GM12875 (cell line): ENCODE measurements at regions not wholly inside any gene's neighbourhood (a gene's known extent, or its start where the extent isn't known, plus 50 kb on each side); places are given as distances from the start of the nearest gene placed in this dataset.

ENCODE experiments used
- H3K4me3 ChIP-seq: one replicate; pipeline ENCODE4 v1.5.1; 2011; ENCODE audit warnings: low read depth, low read length, control low read depth
- TF ChIP-seq, protein P1 (sequence below): IDR thresholded peaks from 2 replicates; pipeline ENCODE4 v1.5.1; 2011; ENCODE audit warnings: low read depth, mild to moderate bottlenecking, control low read depth, inconsistent platforms, low read length, moderate library complexity, borderline replicate concordance; ENCODE audit not compliant: insufficient read depth

DNA sequence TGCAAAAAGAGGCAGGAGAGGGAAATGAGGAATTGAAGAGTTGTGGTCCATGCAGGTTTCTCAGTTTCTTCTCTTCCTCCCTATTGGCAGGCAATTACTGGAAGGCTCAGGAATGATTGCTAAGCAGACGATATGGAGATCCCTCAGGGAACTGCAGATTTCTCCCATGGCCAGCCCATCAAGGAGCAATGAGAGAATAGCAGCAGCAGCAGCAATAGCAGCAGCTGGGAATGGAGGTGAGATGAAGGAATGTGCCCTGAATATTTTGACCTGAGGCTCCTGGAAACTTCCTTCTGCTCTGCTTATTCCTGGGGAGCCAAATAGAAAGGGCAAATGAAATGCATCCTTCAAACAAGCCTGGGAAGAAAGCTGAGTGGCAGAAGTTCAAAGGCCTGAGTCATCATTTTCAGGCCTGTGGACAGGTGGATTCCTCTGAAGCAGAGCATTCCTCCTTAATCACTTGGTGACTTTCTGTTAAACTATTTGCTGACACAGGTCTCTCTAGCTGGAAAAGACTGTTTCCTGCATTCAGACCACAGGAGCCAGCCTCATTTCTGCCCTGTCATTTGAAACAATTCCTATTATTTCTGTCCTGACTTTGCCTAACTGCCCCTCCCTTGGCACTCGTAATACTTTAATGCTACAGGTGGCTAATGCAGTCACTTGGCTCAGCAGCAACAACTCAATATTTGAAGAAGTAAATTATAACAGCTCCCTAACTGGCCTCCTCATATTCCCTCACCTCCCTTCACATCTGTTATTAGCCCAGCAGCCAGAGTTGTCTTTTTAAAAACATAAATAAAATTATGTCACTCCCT is 146.9 kb upstream of the GADL1 start:
- TF ChIP-seq, protein P1, sequence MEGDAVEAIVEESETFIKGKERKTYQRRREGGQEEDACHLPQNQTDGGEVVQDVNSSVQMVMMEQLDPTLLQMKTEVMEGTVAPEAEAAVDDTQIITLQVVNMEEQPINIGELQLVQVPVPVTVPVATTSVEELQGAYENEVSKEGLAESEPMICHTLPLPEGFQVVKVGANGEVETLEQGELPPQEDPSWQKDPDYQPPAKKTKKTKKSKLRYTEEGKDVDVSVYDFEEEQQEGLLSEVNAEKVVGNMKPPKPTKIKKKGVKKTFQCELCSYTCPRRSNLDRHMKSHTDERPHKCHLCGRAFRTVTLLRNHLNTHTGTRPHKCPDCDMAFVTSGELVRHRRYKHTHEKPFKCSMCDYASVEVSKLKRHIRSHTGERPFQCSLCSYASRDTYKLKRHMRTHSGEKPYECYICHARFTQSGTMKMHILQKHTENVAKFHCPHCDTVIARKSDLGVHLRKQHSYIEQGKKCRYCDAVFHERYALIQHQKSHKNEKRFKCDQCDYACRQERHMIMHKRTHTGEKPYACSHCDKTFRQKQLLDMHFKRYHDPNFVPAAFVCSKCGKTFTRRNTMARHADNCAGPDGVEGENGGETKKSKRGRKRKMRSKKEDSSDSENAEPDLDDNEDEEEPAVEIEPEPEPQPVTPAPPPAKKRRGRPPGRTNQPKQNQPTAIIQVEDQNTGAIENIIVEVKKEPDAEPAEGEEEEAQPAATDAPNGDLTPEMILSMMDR, result no peak

DNA sequence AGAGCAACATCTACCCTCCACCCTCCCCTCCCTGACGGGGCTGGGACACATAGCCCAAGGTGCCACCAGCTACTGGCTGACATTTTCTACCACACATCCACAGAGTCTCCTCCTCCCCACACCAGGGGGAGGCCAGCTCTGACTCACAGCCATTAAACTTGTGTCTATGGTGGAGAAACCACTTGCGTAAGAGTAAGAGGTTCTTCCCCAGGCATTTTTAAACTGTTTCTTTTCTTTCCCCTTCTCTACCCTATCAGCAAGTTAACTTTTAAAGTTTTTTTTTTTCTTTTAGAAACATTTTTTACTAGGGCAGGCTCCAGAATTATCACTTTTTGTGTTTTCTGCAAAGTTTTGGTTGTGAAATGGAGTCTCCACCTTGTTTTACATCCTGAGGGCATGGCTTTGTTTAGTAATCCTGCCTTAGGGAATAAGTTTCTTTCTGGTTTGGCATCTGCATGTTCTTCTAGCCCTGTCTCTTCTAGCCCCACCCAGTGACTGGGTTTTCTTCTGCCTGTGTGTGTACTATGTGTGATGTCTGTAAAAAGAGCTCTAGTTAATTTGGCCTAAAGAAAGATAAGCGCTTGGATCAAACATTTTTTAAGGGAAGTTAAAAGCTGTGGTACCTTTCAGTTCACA is 148.8 kb upstream of the GADL1 start:
- no peak overlapping the region for H3K4me3 ChIP-seq
- TF ChIP-seq, protein P1, result no peak

More for the DNA sequence above, 146.9 kb upstream of the GADL1 start:
- H3K4me3 ChIP-seq, result no peak overlapping the region

DNA sequence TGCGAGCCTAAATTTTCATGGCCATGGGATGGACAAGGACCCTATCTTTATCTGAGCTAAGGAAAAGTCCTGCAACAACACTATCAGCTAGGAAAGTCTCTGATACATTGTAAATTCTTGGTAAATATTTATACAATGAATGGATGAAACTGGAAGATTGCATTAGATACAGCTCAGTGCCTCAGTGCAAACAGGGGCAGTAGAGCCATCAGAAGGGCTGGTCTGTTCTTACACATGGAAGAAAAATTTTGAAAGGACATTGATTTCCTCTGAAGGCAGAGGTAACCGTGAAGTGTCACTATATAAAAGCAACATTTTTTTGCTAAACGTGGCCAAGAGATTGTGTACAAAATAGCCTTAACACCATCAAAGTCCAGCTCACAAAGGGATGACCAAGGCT is 153.2 kb upstream of the GADL1 start:
- TF ChIP-seq, protein P1, result no peak
- H3K4me3 ChIP-seq, result no peak overlapping the region

DNA sequence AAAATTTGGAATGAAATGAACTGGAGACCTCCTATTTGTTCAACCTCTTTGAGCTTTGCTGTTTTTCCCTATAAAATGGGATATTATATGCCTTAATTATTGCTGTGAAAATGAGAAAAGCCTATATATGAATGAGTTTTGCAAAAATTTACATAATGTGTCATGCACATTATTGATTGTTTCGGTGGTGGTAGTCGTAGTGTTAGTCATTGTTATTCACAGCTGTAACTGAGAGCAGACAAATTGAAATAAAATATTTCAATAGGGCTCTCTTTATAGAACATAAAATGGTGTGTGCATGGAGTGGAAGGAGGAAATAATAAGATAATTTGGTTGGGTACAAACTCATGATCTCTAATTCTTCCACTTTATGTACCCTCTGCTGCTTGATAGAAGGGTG is 153.7 kb upstream of the GADL1 start:
- no peak overlapping the region for H3K4me3 ChIP-seq
- TF ChIP-seq, protein P1, result no peak

DNA sequence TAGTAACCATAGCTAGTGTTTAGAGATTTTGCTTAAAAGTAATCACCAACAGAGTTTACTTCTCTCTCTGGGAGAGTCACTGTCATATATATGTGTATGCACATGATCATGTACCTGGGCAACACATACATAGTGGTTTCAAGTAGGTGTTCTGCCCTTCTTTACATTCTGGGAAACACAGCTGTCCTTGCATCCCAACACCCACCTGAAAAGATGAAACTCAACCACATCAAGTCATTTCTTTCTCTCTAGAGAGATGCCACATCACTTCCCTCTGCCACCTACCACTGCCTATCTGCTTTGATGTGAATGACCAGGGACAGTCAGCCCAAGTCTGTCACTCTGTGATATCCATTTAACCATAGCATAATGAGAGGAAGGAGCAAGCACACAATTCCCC is 155.8 kb upstream of the GADL1 start:
- no peak overlapping the region for H3K4me3 ChIP-seq
- TF ChIP-seq, protein P1, result no peak

DNA sequence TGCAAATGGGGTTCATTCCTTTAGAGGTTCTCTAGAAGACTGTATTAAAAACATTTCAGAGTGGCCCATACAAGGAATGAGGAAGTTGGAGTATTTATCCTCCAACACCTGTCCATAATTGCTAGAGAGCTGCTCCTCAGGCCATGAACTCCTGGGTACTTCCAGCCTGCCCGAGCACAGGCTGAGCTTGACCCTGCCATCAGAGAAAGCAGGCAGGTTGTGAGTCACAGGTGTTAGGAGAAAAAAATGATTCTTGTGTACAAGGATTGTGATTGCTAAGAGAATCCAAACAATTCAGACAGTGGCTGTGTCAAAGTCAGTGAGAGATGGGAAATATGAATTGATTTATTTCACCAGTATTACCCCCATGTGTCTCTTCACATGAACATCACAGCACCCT is 156.8 kb upstream of the GADL1 start:
- no peak overlapping the region for H3K4me3 ChIP-seq
- TF ChIP-seq, protein P1, result no peak

DNA sequence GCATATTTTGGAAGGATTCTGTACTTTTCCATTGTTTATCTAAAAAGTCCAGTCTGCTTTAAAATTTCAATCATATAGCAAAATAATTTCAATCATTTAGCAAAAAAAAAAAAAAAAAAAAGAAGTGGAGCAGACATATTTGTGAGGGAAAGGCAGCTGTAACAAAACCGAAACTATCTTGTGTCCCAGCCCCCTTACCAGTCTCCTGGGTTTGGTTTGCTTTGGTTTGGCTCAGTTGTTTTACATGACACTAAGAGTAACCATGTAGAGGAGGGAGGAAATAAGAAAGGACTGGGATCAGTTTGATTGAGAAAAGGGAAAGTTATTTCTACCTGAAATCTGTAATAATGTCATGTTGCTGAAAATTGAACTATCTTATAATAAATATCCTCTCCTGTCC is 158.8 kb upstream of the GADL1 start:
- no peak overlapping the region for H3K4me3 ChIP-seq
- TF ChIP-seq, protein P1, result no peak
